Stimulated activated memory B cell treated with anti-CD40 and anti-IgM and Interleukin-4, amounts not matched to agents 10 μg/mL and 1 μg/mL and 100 μg/mL, for 72 hours (primary cell): ENCODE measurements at regions not wholly inside any gene's neighbourhood (a gene's known extent, or its start where the extent isn't known, plus 50 kb on each side); places are given as distances from the start of the nearest gene placed in this dataset.
"Not testable (repeated sequence)": the region's sequence is repeated elsewhere in the genome, so short reads cannot be mapped to it uniquely, and the experiment has no call there.

Source experiments
- ATAC-seq: fragments of 150-1000 bp; cut with Tn5 transposase; 2 replicates; pipeline ENCODE4 v1.10.0; 2021
- H3K27ac Mint-ChIP-seq: one replicate; pipeline ENCODE4 v1.8.0; 2022; ENCODE audit warnings: mild to moderate bottlenecking, mixed read lengths
- H3K27me3 Mint-ChIP-seq: one replicate; pipeline ENCODE4 v1.8.0; 2022; ENCODE audit warnings: mixed read lengths
- H3K36me3 Mint-ChIP-seq: one replicate; pipeline ENCODE4 v1.8.0; 2022; ENCODE audit warnings: mixed read lengths
- H3K4me1 Mint-ChIP-seq: one replicate; pipeline ENCODE4 v1.8.0; 2022; ENCODE audit warnings: mixed read lengths
- H3K4me3 Mint-ChIP-seq: one replicate; pipeline ENCODE4 v1.8.0; 2022; ENCODE audit warnings: mild to moderate bottlenecking, moderate library complexity, mixed read lengths
- H3K9me3 Mint-ChIP-seq: one replicate; pipeline ENCODE4 v1.8.0; 2022; ENCODE audit warnings: mixed read lengths

- Mint-ChIP-seq H3K9me3 (no peaks in the 10 kb centered on the region), H3K27me3 (no peaks in the 10 kb centered on the region), H3K27ac (no peak overlapping the region), H3K4me3 (no peak overlapping the region), H3K36me3 (no peaks in the 10 kb centered on the region), H3K4me1 (no peaks in the 10 kb centered on the region)
- ATAC-seq: no peak
Observed at GRCh38 chr16:35198223-35199199, 1739.1 kb downstream of the TP53TG3F start.

- H3K9me3 Mint-ChIP-seq: peaks cover 2% of the 10 kb centered on the region
- H3K4me1 Mint-ChIP-seq: no peaks in the 10 kb centered on the region
- H3K4me3 Mint-ChIP-seq: no peak overlapping the region
- no peaks in the 10 kb centered on the region for H3K27me3 Mint-ChIP-seq
- H3K36me3 Mint-ChIP-seq: no peaks in the 10 kb centered on the region
- H3K27ac Mint-ChIP-seq: no peak overlapping the region
- no peak for ATAC-seq
Observed at GRCh38 chr16:35200662-35201061, 1741.2 kb downstream of the TP53TG3F start.

GRCh38 chr16:35201151-35201550 is 1741.7 kb downstream of the TP53TG3F start:
- Mint-ChIP-seq H3K27ac (no peak overlapping the region), H3K9me3 (peaks cover 2% of the 10 kb centered on the region), H3K27me3 (no peaks in the 10 kb centered on the region), H3K4me1 (no peaks in the 10 kb centered on the region), H3K4me3 (no peak overlapping the region), H3K36me3 (no peaks in the 10 kb centered on the region)
- ATAC-seq: no peak

- no peak overlapping the region for H3K4me3 Mint-ChIP-seq
Observed at GRCh38 chr16:35203636-35204035, 1744.2 kb downstream of the TP53TG3F start.

GRCh38 chr16:35207059-35207999 is 1747.9 kb downstream of the TP53TG3F start:
- Mint-ChIP-seq H3K27ac (no peak overlapping the region), H3K36me3 (no peaks in the 10 kb centered on the region), H3K27me3 (no peaks in the 10 kb centered on the region), H3K4me3 (no peak overlapping the region), H3K4me1 (no peaks in the 10 kb centered on the region), H3K9me3 (peaks cover 8% of the 10 kb centered on the region)
- ATAC-seq: peak; percentile 53

More at GRCh38 chr16:35203636-35204035, 1744.2 kb downstream of the TP53TG3F start:
- Mint-ChIP-seq H3K27ac (no peak overlapping the region), H3K9me3 (peaks cover 5% of the 10 kb centered on the region), H3K36me3 (no peaks in the 10 kb centered on the region), H3K27me3 (no peaks in the 10 kb centered on the region), H3K4me1 (no peaks in the 10 kb centered on the region)
- ATAC-seq: no peak

- H3K36me3 Mint-ChIP-seq: no peaks in the 10 kb centered on the region
- H3K27ac Mint-ChIP-seq: no peak overlapping the region
- peak; percentile 34 for ATAC-seq
- no peaks in the 10 kb centered on the region for H3K4me1 Mint-ChIP-seq
- H3K4me3 Mint-ChIP-seq: no peak overlapping the region
- H3K9me3 Mint-ChIP-seq: peaks cover 8% of the 10 kb centered on the region
- no peaks in the 10 kb centered on the region for H3K27me3 Mint-ChIP-seq
Observed at GRCh38 chr16:35208001-35208935, 1748.9 kb downstream of the TP53TG3F start.

GRCh38 chr16:35210681-35211433 is 1751.4 kb downstream of the TP53TG3F start:
- no peaks in the 10 kb centered on the region for H3K36me3 Mint-ChIP-seq
- H3K27me3 Mint-ChIP-seq: no peaks in the 10 kb centered on the region
- H3K9me3 Mint-ChIP-seq: peaks cover 9% of the 10 kb centered on the region
- no peaks in the 10 kb centered on the region for H3K4me1 Mint-ChIP-seq
- no peak overlapping the region for H3K27ac Mint-ChIP-seq
- no peak overlapping the region for H3K4me3 Mint-ChIP-seq
- ATAC-seq: no peak

GRCh38 chr16:35214840-35215239 is 1755.4 kb downstream of the TP53TG3F start:
- Mint-ChIP-seq H3K36me3 (no peaks in the 10 kb centered on the region), H3K4me3 (no peak overlapping the region), H3K27ac (no peak overlapping the region), H3K4me1 (no peaks in the 10 kb centered on the region), H3K27me3 (no peaks in the 10 kb centered on the region), H3K9me3 (peaks cover 9% of the 10 kb centered on the region)
- no peak for ATAC-seq

- Mint-ChIP-seq H3K9me3 (peaks cover 9% of the 10 kb centered on the region), H3K27ac (no peak overlapping the region), H3K36me3 (no peaks in the 10 kb centered on the region), H3K27me3 (no peaks in the 10 kb centered on the region), H3K4me3 (no peak overlapping the region), H3K4me1 (no peaks in the 10 kb centered on the region)
- ATAC-seq: no peak
Observed at GRCh38 chr16:35215287-35215686, 1755.9 kb downstream of the TP53TG3F start.

- not testable (repeated sequence) for H3K36me3 Mint-ChIP-seq, H3K4me3 Mint-ChIP-seq, H3K4me1 Mint-ChIP-seq, H3K27me3 Mint-ChIP-seq, H3K9me3 Mint-ChIP-seq, H3K27ac Mint-ChIP-seq, ATAC-seq
Observed at GRCh38 chr16:35216261-35216660, 1756.8 kb downstream of the TP53TG3F start.

GRCh38 chr16:35221482-35222185 is 1762.2 kb downstream of the TP53TG3F start:
- Mint-ChIP-seq H3K27ac (no peak overlapping the region), H3K9me3 (peaks cover 6% of the 10 kb centered on the region), H3K4me1 (no peaks in the 10 kb centered on the region), H3K36me3 (no peaks in the 10 kb centered on the region), H3K27me3 (no peaks in the 10 kb centered on the region), H3K4me3 (no peak overlapping the region)
- ATAC-seq: peak; percentile 8

- no peaks in the 10 kb centered on the region for H3K4me1 Mint-ChIP-seq
- no peaks in the 10 kb centered on the region for H3K27me3 Mint-ChIP-seq
- H3K27ac Mint-ChIP-seq: no peak overlapping the region
- H3K9me3 Mint-ChIP-seq: peaks cover 6% of the 10 kb centered on the region
- H3K4me3 Mint-ChIP-seq: no peak overlapping the region
- no peak for ATAC-seq
- no peaks in the 10 kb centered on the region for H3K36me3 Mint-ChIP-seq
Observed at GRCh38 chr16:35234679-35235078, 1775.3 kb downstream of the TP53TG3F start.

GRCh38 chr16:35239561-35239960 is 1780.1 kb downstream of the TP53TG3F start:
- Mint-ChIP-seq H3K36me3 (no peaks in the 10 kb centered on the region), H3K4me1 (no peaks in the 10 kb centered on the region), H3K4me3 (no peak overlapping the region), H3K9me3 (peaks cover 4% of the 10 kb centered on the region), H3K27ac (no peak overlapping the region), H3K27me3 (no peaks in the 10 kb centered on the region)
- ATAC-seq: no peak
